Thyroid gland (tissue), 4 donors: ENCODE measurements at regions not wholly inside any gene's neighbourhood (a gene's known extent, or its start where the extent isn't known, plus 50 kb on each side); places are given as distances from the start of the nearest gene placed in this dataset.

Experiments used
- POLR2A ChIP-seq, 2 donors: fragments of 450-650 bp; IDR thresholded peaks; one replicate each; pipeline ENCODE4 v1.6.1; 2017; ENCODE audit warnings: antibody characterized with exemption in 2 of 2, mild to moderate bottlenecking in 2 of 2, moderate library complexity in 1 of 2
- TF ChIP-seq, protein P1 (sequence below), 6 experiments: fragments of 200-600 bp in 3 of 6; fragments of 450-650 bp in 3 of 6; sonication (generic) in 3 of 6; IDR thresholded peaks; one replicate each; pipeline ENCODE4 v1.5.1; 2016 to 2019; ENCODE audit warnings: antibody characterized with exemption in 6 of 6, mild to moderate bottlenecking in 2 of 6, inconsistent platforms in 1 of 6, moderate library complexity in 1 of 6

DNA sequence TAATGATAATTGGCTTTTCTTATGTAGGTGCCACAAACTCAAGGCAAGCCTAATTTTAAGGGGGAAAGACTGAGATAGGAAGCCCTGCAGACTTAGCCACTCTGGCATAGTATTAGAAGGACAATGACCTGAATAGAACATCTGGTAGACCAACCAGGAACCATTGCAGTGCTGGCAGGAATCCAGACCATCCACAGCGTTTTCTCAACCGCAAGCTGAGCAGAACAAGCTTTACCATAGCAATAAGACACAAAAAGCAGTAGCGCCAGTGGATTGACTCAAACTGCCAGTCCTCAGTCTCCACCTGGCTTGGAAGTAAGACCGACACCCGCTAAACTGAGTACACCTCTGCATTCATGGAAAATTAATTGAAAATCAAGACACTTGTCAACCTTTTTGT, 141.3 kb upstream of the LPAR1 start:
- TF ChIP-seq, protein P1, sequence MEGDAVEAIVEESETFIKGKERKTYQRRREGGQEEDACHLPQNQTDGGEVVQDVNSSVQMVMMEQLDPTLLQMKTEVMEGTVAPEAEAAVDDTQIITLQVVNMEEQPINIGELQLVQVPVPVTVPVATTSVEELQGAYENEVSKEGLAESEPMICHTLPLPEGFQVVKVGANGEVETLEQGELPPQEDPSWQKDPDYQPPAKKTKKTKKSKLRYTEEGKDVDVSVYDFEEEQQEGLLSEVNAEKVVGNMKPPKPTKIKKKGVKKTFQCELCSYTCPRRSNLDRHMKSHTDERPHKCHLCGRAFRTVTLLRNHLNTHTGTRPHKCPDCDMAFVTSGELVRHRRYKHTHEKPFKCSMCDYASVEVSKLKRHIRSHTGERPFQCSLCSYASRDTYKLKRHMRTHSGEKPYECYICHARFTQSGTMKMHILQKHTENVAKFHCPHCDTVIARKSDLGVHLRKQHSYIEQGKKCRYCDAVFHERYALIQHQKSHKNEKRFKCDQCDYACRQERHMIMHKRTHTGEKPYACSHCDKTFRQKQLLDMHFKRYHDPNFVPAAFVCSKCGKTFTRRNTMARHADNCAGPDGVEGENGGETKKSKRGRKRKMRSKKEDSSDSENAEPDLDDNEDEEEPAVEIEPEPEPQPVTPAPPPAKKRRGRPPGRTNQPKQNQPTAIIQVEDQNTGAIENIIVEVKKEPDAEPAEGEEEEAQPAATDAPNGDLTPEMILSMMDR (IDR thresholded peaks at IDR 0.05), result no peak
- TF ChIP-seq POLR2A (IDR thresholded peaks at IDR 0.05), result no peak
